Esophagus muscularis mucosa (tissue), 4 donors: ENCODE measurements at regions not wholly inside any gene's neighbourhood (a gene's known extent, or its start where the extent isn't known, plus 50 kb on each side); places are given as distances from the start of the nearest gene placed in this dataset.

Experiments used
- CTCF ChIP-seq, 3 experiments: fragments of 200-600 bp in 2 of 3; fragments of 450-650 bp in 1 of 3; sonication (generic) in 2 of 3; IDR thresholded peaks; one replicate each; pipeline ENCODE4 v1.5.1; 2017 to 2019; ENCODE audit warnings: antibody characterized with exemption in 3 of 3, mild to moderate bottlenecking in 2 of 3, moderate library complexity in 1 of 3
- EP300 ChIP-seq: sonication (generic); formaldehyde crosslinking; IDR thresholded peaks from one replicate; pipeline ENCODE4 v1.6.1; 2017; ENCODE audit warnings: antibody characterized with exemption
- POLR2A ChIP-seq: fragments of 450-650 bp; IDR thresholded peaks from one replicate; pipeline ENCODE4 v1.6.1; 2017; ENCODE audit warnings: antibody characterized with exemption, moderate library complexity, mild to moderate bottlenecking, low read depth
- POLR2AphosphoS5 ChIP-seq, 2 donors: sonication (generic); formaldehyde crosslinking; IDR thresholded peaks; one replicate each; pipeline ENCODE4 v1.6.1; 2017; ENCODE audit warnings: antibody characterized with exemption in 2 of 2

DNA sequence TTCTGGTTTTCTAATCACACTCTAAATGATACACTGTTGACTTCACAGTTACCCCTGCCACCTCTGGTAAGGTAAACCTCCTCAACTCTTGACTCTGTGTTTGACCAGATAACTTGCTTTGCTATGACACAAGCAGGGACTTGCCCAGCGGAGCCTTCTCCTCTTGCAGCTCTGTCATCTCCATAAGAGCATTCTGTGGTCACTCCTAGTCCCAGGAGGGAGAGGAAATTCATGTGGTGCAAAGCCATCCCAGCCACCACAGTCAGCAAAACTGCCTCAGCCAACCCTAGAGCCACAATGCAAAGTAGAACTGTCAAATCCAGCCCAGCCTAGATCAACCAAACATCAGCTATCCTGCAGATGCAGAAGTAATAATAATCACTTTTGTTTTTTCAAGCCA is 144.7 kb upstream of the GADL1 start:
- TF ChIP-seq POLR2A: no peak
- TF ChIP-seq CTCF (IDR thresholded peaks at IDR 0.05): no peak
- no peak for TF ChIP-seq POLR2AphosphoS5 (IDR thresholded peaks at IDR 0.05)
- no peak for TF ChIP-seq EP300
